GM10248 (cell line): ENCODE measurements at regions not wholly inside any gene's neighbourhood (a gene's known extent, or its start where the extent isn't known, plus 50 kb on each side); places are given as distances from the start of the nearest gene placed in this dataset.

Experiments used
- CTCF ChIA-PET: fragments of 300-600 bp; sonication (Branson Sonifier 250); formaldehyde crosslinking; extraction: SDS; loops from one replicate; lab custom pipeline; 2021; ENCODE audit warnings: antibody characterized with exemption; lab: Yijun Ruan, JAX
- POLR2A ChIA-PET: fragments of 350-650 bp; sonication (Branson Sonifier 250); formaldehyde crosslinking; extraction: SDS; loops from one replicate; lab custom pipeline; 2020; ENCODE audit warnings: antibody characterized with exemption; lab: Yijun Ruan, JAX
- DNase-seq: peaks from one replicate; pipeline ENCODE4 v3.0.0; 2012; ENCODE audit errors: extremely low spot score
- CTCF ChIP-seq: IDR thresholded peaks from 2 replicates; pipeline ENCODE4 v1.5.1; 2012; ENCODE audit warnings: mild to moderate bottlenecking, low read depth; ENCODE audit errors: extremely low read depth, missing control alignments, control extremely low read depth

DNA sequence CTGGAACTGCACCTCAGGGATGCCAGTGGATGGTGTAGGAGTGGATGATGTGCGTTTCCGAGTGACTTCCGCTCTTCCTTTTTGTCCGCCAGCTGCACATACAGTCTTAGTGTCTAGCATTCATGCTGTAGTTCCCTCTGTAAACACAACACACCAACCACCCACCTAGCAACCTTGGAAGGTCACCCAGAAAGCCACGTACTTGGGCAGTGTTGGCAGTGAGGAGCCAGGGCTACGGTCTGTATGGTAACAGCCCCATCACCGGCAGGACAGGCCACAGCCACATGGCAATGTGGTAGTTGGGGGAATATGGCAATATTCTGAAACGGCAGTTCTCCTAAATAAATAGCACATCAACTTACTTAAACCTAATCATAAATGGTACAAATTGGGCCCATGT lies 613.5 kb upstream of the MGMT start:
- ChIA-PET CTCF (no interaction called here), POLR2A (no interaction called here)
- DNase-seq: no peak
- no peak for TF ChIP-seq CTCF

DNA sequence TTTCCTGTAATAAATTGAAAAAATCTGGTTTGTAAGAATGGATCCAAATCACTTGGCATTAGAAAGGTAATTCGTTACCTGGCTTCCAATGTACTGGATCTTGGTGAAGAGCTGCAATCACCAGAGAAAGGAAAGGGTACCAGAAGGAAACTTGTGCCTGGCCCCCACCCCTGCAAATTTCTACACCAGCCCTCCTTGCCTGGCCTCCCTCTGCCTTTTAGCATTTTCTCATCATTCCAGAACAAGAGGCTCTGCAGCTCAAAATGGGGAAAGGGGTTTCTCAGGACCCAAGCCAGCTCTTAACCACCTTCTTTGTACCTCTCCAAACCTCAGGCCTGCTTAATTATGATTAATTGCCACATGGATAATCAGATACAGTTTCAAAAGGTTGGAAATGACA lies 612.8 kb upstream of the MGMT start:
- CTCF ChIA-PET: no interaction called here

DNA sequence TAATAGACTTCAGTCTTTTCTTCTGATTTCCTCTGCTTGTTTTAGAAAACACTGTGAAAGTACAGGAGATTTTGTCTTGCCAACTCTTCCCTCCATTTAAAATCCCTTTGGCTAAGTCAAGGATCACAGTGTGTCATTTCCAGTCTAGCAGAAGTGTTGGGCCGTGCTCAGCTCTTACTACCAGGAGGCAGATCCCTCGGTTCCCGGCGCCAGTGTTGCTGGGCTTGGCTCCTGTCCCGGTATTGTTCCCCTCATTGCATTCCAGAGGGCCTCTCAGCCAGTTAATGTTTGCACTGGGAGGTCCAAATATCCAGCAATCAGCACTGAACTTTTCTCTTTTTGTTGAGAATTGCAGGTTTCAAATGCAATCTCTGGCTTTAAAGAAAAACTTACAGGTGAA lies 612.1 kb upstream of the MGMT start:
- CTCF ChIA-PET: no interaction called here
- TF ChIP-seq CTCF: no peak
- POLR2A ChIA-PET: no interaction called here
- DNase-seq: no peak

More for the DNA sequence above, 612.8 kb upstream of the MGMT start:
- POLR2A ChIA-PET: no interaction called here
- TF ChIP-seq CTCF: no peak
- DNase-seq: no peak

GRCh38 chr10:128855618-128856428 lies 611.2 kb upstream of the MGMT start:
- ChIA-PET CTCF (no interaction called here), POLR2A (no interaction called here)
- DNase-seq: no peak
- TF ChIP-seq CTCF: no peak

DNA sequence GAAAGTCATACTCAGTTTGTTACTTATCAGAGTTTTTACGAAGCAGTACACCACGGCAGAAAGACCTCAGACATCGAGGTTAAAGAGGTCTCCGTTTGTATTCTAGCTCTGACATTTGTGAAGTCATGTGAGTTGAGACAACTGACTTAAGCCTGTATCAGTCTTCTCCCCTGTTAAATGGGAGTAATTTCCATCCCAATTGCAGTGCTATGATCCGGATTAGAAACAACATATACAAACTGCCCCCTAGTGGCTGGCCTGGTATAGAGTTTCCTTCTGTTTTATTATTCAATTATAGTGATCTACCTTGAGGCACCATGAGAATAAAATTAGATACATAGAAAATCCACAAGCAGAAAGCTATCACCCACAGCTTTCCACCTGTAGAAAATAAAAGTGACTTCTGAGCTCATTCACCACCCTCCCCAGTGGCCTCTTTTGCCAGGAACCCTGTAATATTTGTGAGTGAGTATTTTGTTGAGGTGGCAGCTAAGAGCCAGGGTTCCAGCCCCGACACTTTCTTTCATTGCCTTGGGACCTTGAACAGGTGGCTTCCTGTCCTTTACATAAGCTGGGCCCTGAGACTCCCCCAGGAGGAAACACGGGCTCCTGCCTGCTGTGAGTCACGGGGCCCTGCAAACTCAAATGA lies 607.2 kb upstream of the MGMT start:
- TF ChIP-seq CTCF: peak; percentile 55
- CTCF ChIA-PET: interaction anchor here (0.7 to 1.9 kb wide), 8 partner anchors 10 to 1119 kb away, joined by 3 to 5 read pairs (median 4); no protein-coding TSS in a partner anchor
- peak; percentile 34 for DNase-seq
- POLR2A ChIA-PET: no interaction called here

- CTCF ChIA-PET: interaction anchor here (0.7 to 1.9 kb wide), 7 partner anchors 9 to 600 kb away, joined by 3 to 5 read pairs (median 4); no protein-coding TSS in a partner anchor
- POLR2A ChIA-PET: no interaction called here
- no peak for TF ChIP-seq CTCF
- no peak for DNase-seq
Measured at GRCh38 chr10:128860574-128860973, 606.5 kb upstream of the MGMT start.
